K562 (cell line): ENCODE measurements at regions not wholly inside any gene's neighbourhood (a gene's known extent, or its start where the extent isn't known, plus 50 kb on each side); places are given as distances from the start of the nearest gene placed in this dataset.

Source experiments
- AFF1 ChIP-seq, 2 experiments: fragments of 450-650 bp; IDR thresholded peaks; 2 replicates each; pipeline ENCODE4 v1.6.1; 2018; ENCODE audit warnings: mild to moderate bottlenecking in 2 of 2, low read depth in 1 of 2; ENCODE audit not compliant: partially characterized antibody in 2 of 2
- DEAF1 ChIP-seq: fragments of 450-650 bp; formaldehyde crosslinking; IDR thresholded peaks from 2 replicates; pipeline ENCODE4 v1.4.0; 2020; ENCODE audit warnings: mild to moderate bottlenecking, moderate library complexity
- ELF1 ChIP-seq: fragments of 200-800 bp; sonication (Bioruptor generic); IDR thresholded peaks from 2 replicates; pipeline ENCODE4 v1.6.1; 2016; ENCODE audit warnings: missing genetic modification characterization, missing compliant biosample characterization
- EP400 ChIP-seq: fragments of 450-650 bp; IDR thresholded peaks from 2 replicates; pipeline ENCODE4 v1.6.1; 2017; ENCODE audit warnings: antibody characterized with exemption, mild to moderate bottlenecking, moderate library complexity
- GTF2F1 ChIP-seq: IDR thresholded peaks from 2 replicates; pipeline ENCODE4 v1.6.1; 2011; ENCODE audit warnings: low read depth, low read length, improper control_type of control experiment
- NCOA4 ChIP-seq: fragments of 450-650 bp; IDR thresholded peaks from 2 replicates; pipeline ENCODE4 v1.6.1; 2018; ENCODE audit warnings: mild to moderate bottlenecking; ENCODE audit not compliant: partially characterized antibody
- NR4A1 ChIP-seq, 2 experiments: fragments of 250-450 bp in 1 of 2; fragments of 450-650 bp in 1 of 2; sonication (Bioruptor Pico) in 1 of 2; IDR thresholded peaks; 2 replicates each; pipeline versions ENCODE4 v1.4.0 to v1.6.1; 2016 to 2020; ENCODE audit warnings: mild to moderate bottlenecking in 2 of 2, missing compliant biosample characterization in 1 of 2, missing genetic modification characterization in 1 of 2, moderate library complexity in 1 of 2
- ZKSCAN8 ChIP-seq: fragments of 200-800 bp; sonication (Bioruptor generic); IDR thresholded peaks from 2 replicates; pipeline ENCODE4 v1.6.1; 2016; ENCODE audit warnings: missing genetic modification characterization, missing compliant biosample characterization
- ZNF407 ChIP-seq: fragments of 450-650 bp; IDR thresholded peaks from 2 replicates; pipeline ENCODE4 v1.6.1; 2016; ENCODE audit warnings: low read depth

- no peak for TF ChIP-seq ZNF407
- no peak for TF ChIP-seq GTF2F1
- TF ChIP-seq NCOA4: no peak
- TF ChIP-seq AFF1 (IDR thresholded peaks at IDR 0.05; ENCODE audit: low read depth in 1 of 2, partially characterized antibody in 2 of 2): no peak
- no peak for TF ChIP-seq DEAF1 (CRISPR knock-in tag)
- TF ChIP-seq NR4A1 (CRISPR knock-in tag; IDR thresholded peaks at IDR 0.05): no peak
- TF ChIP-seq NR4A1 (tag; IDR thresholded peaks at IDR 0.05): no peak
- no peak for TF ChIP-seq EP400
- no peak for TF ChIP-seq ELF1 (tag)
- TF ChIP-seq ZKSCAN8 (CRISPR knock-in tag): no peak
These were observed 457.7 kb downstream of the CETN3 start (continued) for GRCh38 chr5:89951876-89952275.
